ENCODE measurements at regions not wholly inside any gene's neighbourhood (a gene's known extent, or its start where the extent isn't known, plus 50 kb on each side); places are given as distances from the start of the nearest gene placed in this dataset.

GRCh38 chr15:23994273-23994672 is 307.2 kb upstream of the NDN start:
- no peak for TF ChIP-seq POLR2A (IDR thresholded peaks at IDR 0.05; ENCODE audit: low read depth, low read length)
- TF ChIP-seq PRDM15 (CRISPR knock-in tag; IDR thresholded peaks at IDR 0.05) = no peak
- TF ChIP-seq CBX3 (IDR thresholded peaks at IDR 0.05; ENCODE audit: borderline replicate concordance, low read depth) = no peak
- no peak for TF ChIP-seq NBN (IDR thresholded peaks at IDR 0.05)
- no peak for TF ChIP-seq RAD21 (IDR thresholded peaks at IDR 0.05; ENCODE audit: insufficient read depth, low read depth, low read length)
- no peak for TF ChIP-seq ZSCAN29 (IDR thresholded peaks at IDR 0.05)

Measured in GM12878 (cell line).